IMR-90 (cell line): ENCODE measurements at regions not wholly inside any gene's neighbourhood (a gene's known extent, or its start where the extent isn't known, plus 50 kb on each side); places are given as distances from the start of the nearest gene placed in this dataset.

Source experiments
- ATAC-seq: fragments of 200-7000 bp; cut with Tn5 transposase; 2 replicates; pipeline ENCODE4 v1.9.1; 2020; ENCODE audit warnings: low read depth, mild to moderate bottlenecking, moderate library complexity
- BruUV-seq: library from RNA; stranded (reverse); fragments of 400-500 nt; replicated peaks from 2 replicates; lab custom pipeline; 2021; lab: Mats Ljungman, UMichigan
- CTCF ChIA-PET: fragments of 300-600 bp; formaldehyde crosslinking; extraction: SDS; loops from one replicate; lab custom pipeline; 2021; ENCODE audit warnings: antibody characterized with exemption; lab: Yijun Ruan, JAX
- POLR2A ChIA-PET: fragments of 300-600 bp; sonication (Branson Sonifier 250); formaldehyde crosslinking; loops from one replicate; lab custom pipeline; 2022; ENCODE audit warnings: antibody characterized with exemption; ENCODE audit not compliant: unreplicated experiment; lab: Charles Lee
- DNase-seq: peaks from one replicate; pipeline ENCODE4 v3.0.0; 2013
- H2AFZ ChIP-seq: replicated peaks from 2 replicates; pipeline ENCODE3; 2013; ENCODE audit warnings: low read length, mild to moderate bottlenecking; ENCODE audit not compliant: poor library complexity
- H2AK5ac ChIP-seq: 2 replicates; pipeline ENCODE4 v1.6.1; 2013; ENCODE audit warnings: low read depth, low read length, inconsistent platforms
- H2AK9ac ChIP-seq: replicated peaks from 2 replicates; pipeline ENCODE3; 2013; ENCODE audit warnings: mild to moderate bottlenecking, low read depth, low read length, moderate library complexity; ENCODE audit not compliant: poor library complexity
- H2BK120ac ChIP-seq: 2 replicates; pipeline ENCODE4 v1.6.1; 2013; ENCODE audit warnings: low read depth, low read length, inconsistent platforms
- H2BK15ac ChIP-seq: 3 replicates; pipeline ENCODE4 v1.6.1; 2013; ENCODE audit warnings: low read depth, low read length, inconsistent platforms
- H2BK20ac ChIP-seq: 2 replicates; pipeline ENCODE4 v1.6.1; 2013; ENCODE audit warnings: low read depth, mild to moderate bottlenecking, inconsistent platforms, low read length, moderate library complexity
- H2BK5ac ChIP-seq: 2 replicates; pipeline ENCODE4 v1.6.1; 2013; ENCODE audit warnings: mild to moderate bottlenecking, low read depth, low read length, inconsistent platforms; ENCODE audit not compliant: poor library complexity, severe bottlenecking
- H3K14ac ChIP-seq: replicated peaks from 2 replicates; pipeline ENCODE4 v1.6.1; 2013; ENCODE audit warnings: low read depth, low read length, inconsistent platforms
- H3K18ac ChIP-seq: 2 replicates; pipeline ENCODE4 v1.6.1; 2013; ENCODE audit warnings: low read depth, low read length, control low read depth
- H3K23ac ChIP-seq: 2 replicates; pipeline ENCODE4 v1.6.1; 2013; ENCODE audit warnings: low read depth, low read length, inconsistent platforms
- H3K27ac ChIP-seq: 2 replicates; pipeline ENCODE4 v1.5.1; 2013; ENCODE audit warnings: mild to moderate bottlenecking, control low read depth, low read length; ENCODE audit not compliant: insufficient read depth
- H3K27me3 ChIP-seq: 2 replicates; pipeline ENCODE4 v1.6.1; 2013; ENCODE audit warnings: low read length; ENCODE audit not compliant: control insufficient read depth, insufficient read depth
- H3K36me3 ChIP-seq: 2 replicates; pipeline ENCODE4 v1.6.1; 2013; ENCODE audit warnings: low read length, mixed read lengths; ENCODE audit not compliant: control insufficient read depth, insufficient read depth
- H3K4ac ChIP-seq: 2 replicates; pipeline ENCODE4 v1.6.1; 2013; ENCODE audit warnings: low read depth, low read length, inconsistent platforms
- H3K4me1 ChIP-seq: 2 replicates; pipeline ENCODE4 v1.6.1; 2013; ENCODE audit warnings: low read length, mixed read lengths; ENCODE audit not compliant: control insufficient read depth, insufficient read depth
- H3K4me2 ChIP-seq: 2 replicates; pipeline ENCODE4 v1.6.1; 2013; ENCODE audit warnings: low read depth, mild to moderate bottlenecking, control low read depth, low read length, moderate library complexity
- H3K4me3 ChIP-seq: 2 replicates; pipeline ENCODE4 v1.5.1; 2013; ENCODE audit warnings: low read depth, mild to moderate bottlenecking, control low read depth, low read length, moderate library complexity; ENCODE audit not compliant: insufficient read depth
- H3K56ac ChIP-seq: 2 replicates; pipeline ENCODE4 v1.6.1; 2013; ENCODE audit warnings: low read length, inconsistent platforms; ENCODE audit not compliant: insufficient read depth; ENCODE audit errors: extremely low read depth
- H3K79me1 ChIP-seq, 2 experiments: 2 replicates each; pipeline ENCODE4 v1.6.1; 2013; ENCODE audit warnings: low read length in 2 of 2, inconsistent platforms in 1 of 2, low read depth in 1 of 2
- H3K9ac ChIP-seq: 2 replicates; pipeline ENCODE4 v1.6.1; 2013; ENCODE audit warnings: low read depth, low read length, control low read depth
- H3K9me1 ChIP-seq: 2 replicates; pipeline ENCODE4 v1.6.1; 2013; ENCODE audit warnings: low read length, inconsistent platforms; ENCODE audit not compliant: insufficient read depth
- H3K9me3 ChIP-seq: 2 replicates; pipeline ENCODE4 v1.6.1; 2013; ENCODE audit warnings: low read length; ENCODE audit not compliant: control insufficient read depth, insufficient read depth
- H4K20me1 ChIP-seq: 2 replicates; pipeline ENCODE4 v1.6.1; 2013; ENCODE audit warnings: low read length, inconsistent platforms; ENCODE audit not compliant: insufficient read depth
- H4K5ac ChIP-seq: 2 replicates; pipeline ENCODE4 v1.6.1; 2013; ENCODE audit warnings: mild to moderate bottlenecking, low read depth, low read length, control low read depth
- H4K8ac ChIP-seq, 2 experiments: 2 replicates each; pipeline ENCODE4 v1.6.1; 2013; ENCODE audit warnings: low read depth in 2 of 2, low read length in 2 of 2, control low read depth in 1 of 2, inconsistent platforms in 1 of 2
- H4K91ac ChIP-seq: 2 replicates; pipeline ENCODE4 v1.6.1; 2013; ENCODE audit warnings: low read depth, low read length, inconsistent platforms; ENCODE audit not compliant: insufficient read depth
- BHLHE40 ChIP-seq: fragments of 150-350 bp; IDR thresholded peaks from 2 replicates; pipeline ENCODE4 v1.6.1; 2016; ENCODE audit warnings: mild to moderate bottlenecking, low read depth, low read length
- CEBPB ChIP-seq: IDR thresholded peaks from 2 replicates; pipeline ENCODE4 v1.6.1; 2012; ENCODE audit warnings: low read depth, low read length, improper control_type of control experiment
- CHD1 ChIP-seq: IDR thresholded peaks from 2 replicates; pipeline ENCODE4 v1.6.1; 2012; ENCODE audit warnings: low read depth, low read length, improper control_type of control experiment
- ELK1 ChIP-seq: fragments of 150-350 bp; IDR thresholded peaks from 2 replicates; pipeline ENCODE4 v1.6.1; 2016; ENCODE audit warnings: low read depth, mild to moderate bottlenecking, low read length, moderate library complexity, borderline replicate concordance
- FOS ChIP-seq: fragments of 150-350 bp; IDR thresholded peaks from 2 replicates; pipeline ENCODE4 v1.6.1; 2016; ENCODE audit warnings: low read depth, low read length
- MAFK ChIP-seq: IDR thresholded peaks from 2 replicates; pipeline ENCODE4 v1.6.1; 2012; ENCODE audit warnings: low read depth, low read length, improper control_type of control experiment
- MAZ ChIP-seq: IDR thresholded peaks from 2 replicates; pipeline ENCODE4 v1.6.1; 2012; ENCODE audit warnings: low read depth, mild to moderate bottlenecking, low read length, improper control_type of control experiment, moderate library complexity, borderline replicate concordance
- MXI1 ChIP-seq: IDR thresholded peaks from 2 replicates; pipeline ENCODE4 v1.6.1; 2012; ENCODE audit warnings: low read depth, mild to moderate bottlenecking, low read length, moderate library complexity, borderline replicate concordance
- NFE2L2 ChIP-seq: fragments of 150-350 bp; IDR thresholded peaks from 2 replicates; pipeline ENCODE4 v1.6.1; 2016; ENCODE audit warnings: low read depth, mild to moderate bottlenecking, low read length
- POLR2A ChIP-seq: IDR thresholded peaks from 2 replicates; pipeline ENCODE4 v1.6.1; 2012; ENCODE audit warnings: mild to moderate bottlenecking, low read depth, low read length
- RAD21 ChIP-seq: IDR thresholded peaks from 2 replicates; pipeline ENCODE4 v1.6.1; 2012; ENCODE audit warnings: low read length, improper control_type of control experiment
- RCOR1 ChIP-seq: IDR thresholded peaks from 2 replicates; pipeline ENCODE4 v1.6.1; 2012; ENCODE audit warnings: mild to moderate bottlenecking, low read length, improper control_type of control experiment; ENCODE audit not compliant: insufficient replicate concordance
- RFX5 ChIP-seq: IDR thresholded peaks from 2 replicates; pipeline ENCODE4 v1.8.0; 2012; ENCODE audit warnings: low read depth, mild to moderate bottlenecking, low read length, moderate library complexity
- SMC3 ChIP-seq: fragments of 150-350 bp; IDR thresholded peaks from 2 replicates; pipeline ENCODE4 v1.6.1; 2016; ENCODE audit warnings: low read depth, mild to moderate bottlenecking, antibody characterized with exemption, low read length, moderate library complexity
- WGBS, 2 experiments: methylation state at CpG; one replicate each; pipeline versions ENCODE4 v1.1.5 to v1.1.7; 2013; ENCODE audit warnings: missing lambda C conversion rate in 2 of 2; ENCODE audit not compliant: insufficient read length in 1 of 2; ENCODE audit errors: extremely low coverage in 2 of 2; 5-methylcytosine and 5-hydroxymethylcytosine counted together
- dilution Hi-C: fragments of 300-500 bp; cut with HindIII; formaldehyde crosslinking; loops from one replicate; pipeline ENCODE4 v1.14.3; 2018; ENCODE audit warnings: low sequenced_read_pairs; ENCODE audit not compliant: unreplicated experiment
- in situ Hi-C: fragments of 300-500 bp; cut with MboI; formaldehyde crosslinking; loops from 3 replicates; pipeline ENCODE4 v1.14.3; 2019; ENCODE audit warnings: low sequenced_read_pairs, inconsistent platforms, mixed read lengths
- intact Hi-C: fragments of 100-400 bp; cut with micrococcal nuclease; formaldehyde crosslinking; loops from 2 replicates; pipeline ENCODE4 v1.10.0; 2022
- TF ChIP-seq, protein P1 (sequence below): conservative IDR thresholded peaks from 2 replicates; pipeline ENCODE4 v1.5.1; 2012; ENCODE audit warnings: mild to moderate bottlenecking, low read depth, low read length, improper control_type of control experiment
- TF ChIP-seq, protein P2 (sequence below): fragments of 150-350 bp; IDR thresholded peaks from 2 replicates; pipeline ENCODE4 v1.6.1; 2017; ENCODE audit warnings: mild to moderate bottlenecking, antibody characterized with exemption, low read length, low read depth

- no peak overlapping the region for H3K23ac ChIP-seq
- no peak overlapping the region for H3K4me2 ChIP-seq
- no peak overlapping the region for H3K9ac ChIP-seq
- CTCF ChIA-PET, result no interaction called here
- no peak overlapping the region for H2AK5ac ChIP-seq
- intact Hi-C loops, result no loop called here
- no peaks in the 10 kb centered on the region for H3K27me3 ChIP-seq
- H4K5ac ChIP-seq, result no peak overlapping the region
- no peak overlapping the region for H3K27ac ChIP-seq
- H3K9me1 ChIP-seq, result no peaks in the 10 kb centered on the region
- no peak overlapping the region for H3K18ac ChIP-seq
- BruUV-seq, result no TSS peak
- H2BK5ac ChIP-seq, result no peak overlapping the region
- TF ChIP-seq RAD21, result no peak
- no peak for TF ChIP-seq ELK1
- no peak for TF ChIP-seq BHLHE40
- TF ChIP-seq FOS, result no peak
- no peak for TF ChIP-seq POLR2A
- no peak for TF ChIP-seq MAFK
- no peak for TF ChIP-seq CHD1
- TF ChIP-seq, protein P1, sequence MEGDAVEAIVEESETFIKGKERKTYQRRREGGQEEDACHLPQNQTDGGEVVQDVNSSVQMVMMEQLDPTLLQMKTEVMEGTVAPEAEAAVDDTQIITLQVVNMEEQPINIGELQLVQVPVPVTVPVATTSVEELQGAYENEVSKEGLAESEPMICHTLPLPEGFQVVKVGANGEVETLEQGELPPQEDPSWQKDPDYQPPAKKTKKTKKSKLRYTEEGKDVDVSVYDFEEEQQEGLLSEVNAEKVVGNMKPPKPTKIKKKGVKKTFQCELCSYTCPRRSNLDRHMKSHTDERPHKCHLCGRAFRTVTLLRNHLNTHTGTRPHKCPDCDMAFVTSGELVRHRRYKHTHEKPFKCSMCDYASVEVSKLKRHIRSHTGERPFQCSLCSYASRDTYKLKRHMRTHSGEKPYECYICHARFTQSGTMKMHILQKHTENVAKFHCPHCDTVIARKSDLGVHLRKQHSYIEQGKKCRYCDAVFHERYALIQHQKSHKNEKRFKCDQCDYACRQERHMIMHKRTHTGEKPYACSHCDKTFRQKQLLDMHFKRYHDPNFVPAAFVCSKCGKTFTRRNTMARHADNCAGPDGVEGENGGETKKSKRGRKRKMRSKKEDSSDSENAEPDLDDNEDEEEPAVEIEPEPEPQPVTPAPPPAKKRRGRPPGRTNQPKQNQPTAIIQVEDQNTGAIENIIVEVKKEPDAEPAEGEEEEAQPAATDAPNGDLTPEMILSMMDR, result no peak
- TF ChIP-seq NFE2L2, result no peak
- no peak for TF ChIP-seq MAZ
- TF ChIP-seq CEBPB, result no peak
- TF ChIP-seq MXI1, result no peak
- no peak for TF ChIP-seq RCOR1
- TF ChIP-seq RFX5, result no peak
- no peak for TF ChIP-seq SMC3
- TF ChIP-seq, protein P2, sequence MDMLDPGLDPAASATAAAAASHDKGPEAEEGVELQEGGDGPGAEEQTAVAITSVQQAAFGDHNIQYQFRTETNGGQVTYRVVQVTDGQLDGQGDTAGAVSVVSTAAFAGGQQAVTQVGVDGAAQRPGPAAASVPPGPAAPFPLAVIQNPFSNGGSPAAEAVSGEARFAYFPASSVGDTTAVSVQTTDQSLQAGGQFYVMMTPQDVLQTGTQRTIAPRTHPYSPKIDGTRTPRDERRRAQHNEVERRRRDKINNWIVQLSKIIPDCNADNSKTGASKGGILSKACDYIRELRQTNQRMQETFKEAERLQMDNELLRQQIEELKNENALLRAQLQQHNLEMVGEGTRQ, result no peak
- POLR2A ChIA-PET, result no interaction called here
- no peak overlapping the region for H2AFZ ChIP-seq
- H2BK120ac ChIP-seq, result no peak overlapping the region
- H3K56ac ChIP-seq, result no peak overlapping the region
- no peaks in the 10 kb centered on the region for H3K4me1 ChIP-seq
- ATAC-seq (no peak), DNase-seq (no peak)
- no peaks in the 10 kb centered on the region for H3K36me3 ChIP-seq
- H4K91ac ChIP-seq, result no peak overlapping the region
- no peak overlapping the region for H3K4me3 ChIP-seq
- no peak overlapping the region for H2AK9ac ChIP-seq
- no peak overlapping the region for H3K4ac ChIP-seq
- dilution Hi-C loops, result no loop called here
- no peak overlapping the region for H4K8ac ChIP-seq
- H3K9me3 ChIP-seq, result peaks cover 10% of the 10 kb centered on the region; the same call in 1 of the 2 replicates
- no peak overlapping the region for H2BK20ac ChIP-seq
- no peak overlapping the region for H3K14ac ChIP-seq
- in situ Hi-C loops, result no loop called here
- H3K79me1 ChIP-seq, result no peaks in the 10 kb centered on the region
- 71% methylated on average over 13 of the region's 16 CpGs; no CpG with 5 or more reads in 1 of the 2 experiments for WGBS, 2 experiments
- H4K20me1 ChIP-seq, result no peaks in the 10 kb centered on the region
- H2BK15ac ChIP-seq, result no peak overlapping the region
These were observed 64.6 kb upstream of the MGMT start for GRCh38 chr10:129402459-129402858.
